HEK293 (cell line): ENCODE measurements at regions not wholly inside any gene's neighbourhood (a gene's known extent, or its start where the extent isn't known, plus 50 kb on each side); places are given as distances from the start of the nearest gene placed in this dataset.

ENCODE experiments used
- CTCF ChIA-PET: fragments of 350-600 bp; formaldehyde crosslinking; extraction: SDS; loops from one replicate; lab custom pipeline; 2021; ENCODE audit warnings: antibody characterized with exemption; lab: Yijun Ruan, JAX
- POLR2A ChIA-PET: fragments of 300-600 bp; formaldehyde crosslinking; extraction: SDS; loops from one replicate; lab custom pipeline; 2020; ENCODE audit warnings: antibody characterized with exemption, inconsistent platforms; lab: Yijun Ruan, JAX
- H3K27ac ChIP-seq: fragments of 200-500 bp; sonication (Bioruptor generic); 2 replicates; pipeline ENCODE4 v1.5.1; 2014; ENCODE audit warnings: low read depth, low read length, control low read depth, inconsistent platforms; ENCODE audit errors: extremely low read depth
- H3K36me3 ChIP-seq, 2 experiments: fragments of 200-500 bp in 1 of 2; sonication (Bioruptor generic) in 1 of 2; 1 replicate in 1 of 2; 2 replicates in 1 of 2; pipeline ENCODE4 v1.5.1; 2014 to 2017; ENCODE audit warnings: inconsistent platforms in 2 of 2, low read length in 2 of 2; ENCODE audit not compliant: control insufficient read depth in 2 of 2, insufficient read depth in 1 of 2
- H3K4me1 ChIP-seq: fragments of 200-500 bp; sonication (Bioruptor generic); 2 replicates; pipeline ENCODE4 v1.5.1; 2014; ENCODE audit warnings: mild to moderate bottlenecking, low read length, inconsistent platforms; ENCODE audit not compliant: control insufficient read depth, insufficient read depth
- H3K4me3 ChIP-seq: 2 replicates; pipeline ENCODE4 v1.5.1; 2011; ENCODE audit warnings: low read depth, mild to moderate bottlenecking, control low read depth, low read length, moderate library complexity
- H3K9me3 ChIP-seq: fragments of 200-500 bp; sonication (Bioruptor generic); 2 replicates; pipeline ENCODE4 v1.5.1; 2014; ENCODE audit warnings: low read depth, low read length, inconsistent platforms; ENCODE audit not compliant: control insufficient read depth, insufficient read depth
- CTCF ChIP-seq: fragments of 450-650 bp; formaldehyde crosslinking; IDR thresholded peaks from 2 replicates; pipeline ENCODE4 v1.5.1; 2016; ENCODE audit warnings: missing biosample characterization, missing genetic modification characterization
- GFI1B ChIP-seq: fragments of 450-650 bp; formaldehyde crosslinking; IDR thresholded peaks from 2 replicates; pipeline ENCODE4 v1.5.1; 2016; ENCODE audit warnings: missing biosample characterization, missing genetic modification characterization
- YY1 ChIP-seq: fragments of 450-650 bp; formaldehyde crosslinking; IDR thresholded peaks from 2 replicates; pipeline ENCODE4 v1.5.1; 2018; ENCODE audit warnings: missing biosample characterization, missing genetic modification characterization
- ZBTB7A ChIP-seq: fragments of 450-650 bp; formaldehyde crosslinking; IDR thresholded peaks from 2 replicates; pipeline ENCODE4 v1.5.1; 2016; ENCODE audit warnings: low read depth, missing biosample characterization, missing genetic modification characterization
- ZNF184 ChIP-seq: fragments of 450-650 bp; IDR thresholded peaks from 2 replicates; pipeline ENCODE4 v1.5.1; 2018; ENCODE audit warnings: missing biosample characterization, mild to moderate bottlenecking, missing genetic modification characterization
- ZNF266 ChIP-seq: fragments of 450-650 bp; formaldehyde crosslinking; IDR thresholded peaks from 2 replicates; pipeline ENCODE4 v1.5.1; 2016; ENCODE audit warnings: missing biosample characterization, missing genetic modification characterization, low read depth
- ZNF548 ChIP-seq: fragments of 450-650 bp; formaldehyde crosslinking; IDR thresholded peaks from 2 replicates; pipeline ENCODE4 v1.5.1; 2016; ENCODE audit warnings: missing biosample characterization, missing genetic modification characterization
- ZNF654 ChIP-seq: fragments of 450-650 bp; formaldehyde crosslinking; IDR thresholded peaks from 2 replicates; pipeline ENCODE4 v1.5.1; 2016; ENCODE audit warnings: low read depth, missing biosample characterization, missing genetic modification characterization
- ZNF660 ChIP-seq: fragments of 450-650 bp; IDR thresholded peaks from 2 replicates; pipeline ENCODE4 v1.5.1; 2018; ENCODE audit warnings: missing biosample characterization, mild to moderate bottlenecking, missing genetic modification characterization
- ZNF792 ChIP-seq: fragments of 450-650 bp; formaldehyde crosslinking; IDR thresholded peaks from 2 replicates; pipeline ENCODE4 v1.5.1; 2016; ENCODE audit warnings: missing biosample characterization, missing genetic modification characterization
- ZNF843 ChIP-seq: fragments of 450-650 bp; formaldehyde crosslinking; IDR thresholded peaks from 2 replicates; pipeline ENCODE4 v1.5.1; 2016; ENCODE audit warnings: missing biosample characterization, missing genetic modification characterization
- ZSCAN30 ChIP-seq: fragments of 450-650 bp; IDR thresholded peaks from 2 replicates; pipeline ENCODE4 v1.5.1; 2018; ENCODE audit warnings: missing biosample characterization, mild to moderate bottlenecking, missing genetic modification characterization, moderate library complexity
- TF ChIP-seq, protein P1 (sequence below): fragments of 450-650 bp; formaldehyde crosslinking; IDR thresholded peaks from 2 replicates; pipeline ENCODE4 v1.5.1; 2016; ENCODE audit warnings: missing biosample characterization, missing genetic modification characterization

DNA sequence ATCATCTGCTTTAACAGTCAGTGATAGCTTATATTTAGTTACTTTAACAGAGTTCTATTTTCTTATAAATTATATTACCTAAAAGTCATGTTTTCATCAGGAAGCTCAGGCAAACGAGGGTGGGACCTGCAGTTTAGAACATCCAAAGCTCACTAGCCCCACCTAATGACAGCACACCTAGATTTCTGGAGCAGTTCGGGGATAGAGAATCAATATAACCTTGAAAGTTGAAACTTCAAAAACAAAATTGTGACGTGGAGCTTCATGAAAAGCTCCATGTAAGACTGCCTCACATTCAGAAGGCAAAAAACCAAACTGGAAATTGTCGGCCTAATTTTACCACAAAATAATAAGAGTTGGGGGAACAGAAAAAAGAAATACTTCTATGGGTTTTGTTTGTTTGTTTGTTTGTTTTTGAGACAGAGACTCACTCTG lies 185.9 kb upstream of the CCDC150 start:
- Histone ChIP-seq H3K36me3 (no peaks in the 10 kb centered on the region), H3K9me3 (no peaks in the 10 kb centered on the region), H3K4me3 (no peak overlapping the region), H3K4me1 (no peaks in the 10 kb centered on the region), H3K27ac (no peak overlapping the region)
- no peak for TF ChIP-seq GFI1B (tag by site-specific recombination)
- peak; percentile 69 for TF ChIP-seq ZNF654 (tag by site-specific recombination)
- TF ChIP-seq ZNF266: no peak
- no peak for TF ChIP-seq ZNF660
- peak; percentile 39; the same call in 1 of the 2 replicates for TF ChIP-seq CTCF (tag by site-specific recombination)
- ChIA-PET POLR2A (no interaction called here), CTCF (interaction anchor here (0.6 to 3.5 kb wide), 46 partner anchors 9 to 716 kb away, joined by 3 to 34 read pairs (median 4); no protein-coding TSS in a partner anchor)

GRCh38 chr2:196454492-196454891 lies 185.0 kb upstream of the CCDC150 start:
- Histone ChIP-seq H3K4me1 (peaks cover 4% of the 10 kb centered on the region; the same call in 1 of the 2 replicates), H3K27ac (no peak overlapping the region), H3K4me3 (no peak overlapping the region), H3K36me3 (no peaks in the 10 kb centered on the region), H3K9me3 (no peaks in the 10 kb centered on the region)
- POLR2A ChIA-PET: no interaction called here
- CTCF ChIA-PET: interaction anchor here (0.6 to 3.5 kb wide), 22 partner anchors 10 to 573 kb away, joined by 3 to 34 read pairs (median 6); no protein-coding TSS in a partner anchor
- peak; percentile 92 for TF ChIP-seq ZNF184 (tag by site-specific recombination)
- TF ChIP-seq ZNF843 (tag by site-specific recombination): no peak
- TF ChIP-seq YY1 (tag by site-specific recombination): no peak
- no peak for TF ChIP-seq ZBTB7A (tag by site-specific recombination)
- TF ChIP-seq CTCF (tag by site-specific recombination): no peak
- no peak for TF ChIP-seq ZNF792 (tag by site-specific recombination)

- H3K9me3 ChIP-seq: no peaks in the 10 kb centered on the region
- POLR2A ChIA-PET: no interaction called here
Observed at GRCh38 chr2:196459539-196459938, 180.0 kb upstream of the CCDC150 start.

More at GRCh38 chr2:196459539-196459938, 180.0 kb upstream of the CCDC150 start:
- Histone ChIP-seq H3K4me3 (no peak overlapping the region), H3K36me3 (no peaks in the 10 kb centered on the region), H3K27ac (no peak overlapping the region), H3K4me1 (peaks cover 4% of the 10 kb centered on the region; the same call in 1 of the 2 replicates)
- CTCF ChIA-PET: interaction anchor here (1.7 kb wide), 1 partner anchor 391 kb away, joined by 3 read pairs; the partner anchor contains the start of gene DNAH7
- no peak for TF ChIP-seq ZSCAN30 (tag by site-specific recombination)
- TF ChIP-seq ZNF548 (tag by site-specific recombination): no peak
- TF ChIP-seq, protein P1, sequence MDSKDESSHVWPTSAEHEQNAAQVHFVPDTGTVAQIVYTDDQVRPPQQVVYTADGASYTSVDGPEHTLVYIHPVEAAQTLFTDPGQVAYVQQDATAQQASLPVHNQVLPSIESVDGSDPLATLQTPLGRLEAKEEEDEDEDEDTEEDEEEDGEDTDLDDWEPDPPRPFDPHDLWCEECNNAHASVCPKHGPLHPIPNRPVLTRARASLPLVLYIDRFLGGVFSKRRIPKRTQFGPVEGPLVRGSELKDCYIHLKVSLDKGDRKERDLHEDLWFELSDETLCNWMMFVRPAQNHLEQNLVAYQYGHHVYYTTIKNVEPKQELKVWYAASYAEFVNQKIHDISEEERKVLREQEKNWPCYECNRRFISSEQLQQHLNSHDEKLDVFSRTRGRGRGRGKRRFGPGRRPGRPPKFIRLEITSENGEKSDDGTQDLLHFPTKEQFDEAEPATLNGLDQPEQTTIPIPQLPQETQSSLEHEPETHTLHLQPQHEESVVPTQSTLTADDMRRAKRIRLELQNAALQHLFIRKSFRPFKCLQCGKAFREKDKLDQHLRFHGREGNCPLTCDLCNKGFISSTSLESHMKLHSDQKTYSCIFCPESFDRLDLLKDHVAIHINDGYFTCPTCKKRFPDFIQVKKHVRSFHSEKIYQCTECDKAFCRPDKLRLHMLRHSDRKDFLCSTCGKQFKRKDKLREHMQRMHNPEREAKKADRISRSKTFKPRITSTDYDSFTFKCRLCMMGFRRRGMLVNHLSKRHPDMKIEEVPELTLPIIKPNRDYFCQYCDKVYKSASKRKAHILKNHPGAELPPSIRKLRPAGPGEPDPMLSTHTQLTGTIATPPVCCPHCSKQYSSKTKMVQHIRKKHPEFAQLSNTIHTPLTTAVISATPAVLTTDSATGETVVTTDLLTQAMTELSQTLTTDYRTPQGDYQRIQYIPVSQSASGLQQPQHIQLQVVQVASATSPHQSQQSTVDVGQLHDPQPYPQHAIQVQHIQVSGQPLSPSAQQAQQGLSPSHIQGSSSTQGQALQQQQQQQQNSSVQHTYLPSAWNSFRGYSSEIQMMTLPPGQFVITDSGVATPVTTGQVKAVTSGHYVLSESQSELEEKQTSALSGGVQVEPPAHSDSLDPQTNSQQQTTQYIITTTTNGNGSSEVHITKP: peak; percentile 46; the same call in 1 of the 2 replicates
